ENCODE measurements at regions not wholly inside any gene's neighbourhood (a gene's known extent, or its start where the extent isn't known, plus 50 kb on each side); places are given as distances from the start of the nearest gene placed in this dataset.

GRCh38 chr11:15897211-15897960 is 459.0 kb downstream of the SOX6 start:
- Histone ChIP-seq H3K27me3 (ENCODE audit: control insufficient read depth, insufficient read depth, low read length, poor library complexity, severe bottlenecking) (no peaks in the 10 kb centered on the region), H3K36me3 (ENCODE audit: control insufficient read depth, insufficient read depth, low read length) (no peaks in the 10 kb centered on the region), H3K4me3 (ENCODE audit: insufficient read depth, low read depth, low read length) (no peak overlapping the region), H3K9me3 (ENCODE audit: control insufficient read depth, low read length) (no peaks in the 10 kb centered on the region), H3K27ac (ENCODE audit: insufficient read depth, low read depth, low read length, poor library complexity, severe bottlenecking) (no peak overlapping the region), H3K4me1 (ENCODE audit: control insufficient read depth, insufficient read depth, low read length) (no peaks in the 10 kb centered on the region)
- 92 to 94% methylated on average over 6 of the region's 6 CpGs for WGBS, 2 experiments

GRCh38 chr11:15901054-15901453 is 455.3 kb downstream of the SOX6 start:
- no peaks in the 10 kb centered on the region for H3K36me3 ChIP-seq (ENCODE audit: control insufficient read depth, insufficient read depth, low read length)
- H3K4me1 ChIP-seq (ENCODE audit: control insufficient read depth, insufficient read depth, low read length) = no peaks in the 10 kb centered on the region
- no peak overlapping the region for H3K4me3 ChIP-seq (ENCODE audit: insufficient read depth, low read depth, low read length)
- no peaks in the 10 kb centered on the region for H3K27me3 ChIP-seq (ENCODE audit: control insufficient read depth, insufficient read depth, low read length, poor library complexity, severe bottlenecking)
- no peak overlapping the region for H3K27ac ChIP-seq (ENCODE audit: insufficient read depth, low read depth, low read length, poor library complexity, severe bottlenecking)
- 84 to 89% methylated on average over 6 of the region's 6 CpGs for WGBS, 2 experiments
- no peaks in the 10 kb centered on the region for H3K9me3 ChIP-seq (ENCODE audit: control insufficient read depth, low read length)

- no peak overlapping the region for H3K4me3 ChIP-seq (ENCODE audit: insufficient read depth, low read depth, low read length)
- no peaks in the 10 kb centered on the region for H3K9me3 ChIP-seq (ENCODE audit: control insufficient read depth, low read length)
- no peaks in the 10 kb centered on the region for H3K4me1 ChIP-seq (ENCODE audit: control insufficient read depth, insufficient read depth, low read length)
- WGBS, 2 experiments = 94 to 98% methylated on average over 3 of the region's 3 CpGs
- H3K27me3 ChIP-seq (ENCODE audit: control insufficient read depth, insufficient read depth, low read length, poor library complexity, severe bottlenecking) = no peaks in the 10 kb centered on the region
- H3K27ac ChIP-seq (ENCODE audit: insufficient read depth, low read depth, low read length, poor library complexity, severe bottlenecking) = no peak overlapping the region
- no peaks in the 10 kb centered on the region for H3K36me3 ChIP-seq (ENCODE audit: control insufficient read depth, insufficient read depth, low read length)
Measured at GRCh38 chr11:15901790-15902189, 454.6 kb downstream of the SOX6 start.

- Histone ChIP-seq H3K4me3 (ENCODE audit: insufficient read depth, low read depth, low read length) (no peak overlapping the region), H3K9me3 (ENCODE audit: control insufficient read depth, low read length) (no peaks in the 10 kb centered on the region), H3K4me1 (ENCODE audit: control insufficient read depth, insufficient read depth, low read length) (no peaks in the 10 kb centered on the region), H3K27me3 (ENCODE audit: control insufficient read depth, insufficient read depth, low read length, poor library complexity, severe bottlenecking) (no peaks in the 10 kb centered on the region), H3K27ac (ENCODE audit: insufficient read depth, low read depth, low read length, poor library complexity, severe bottlenecking) (no peak overlapping the region), H3K36me3 (ENCODE audit: control insufficient read depth, insufficient read depth, low read length) (no peaks in the 10 kb centered on the region)
- 83 to 86% methylated on average over 2 of the region's 2 CpGs for WGBS, 2 experiments
Measured at GRCh38 chr11:15903246-15903645, 453.1 kb downstream of the SOX6 start.

- Histone ChIP-seq H3K9me3 (ENCODE audit: control insufficient read depth, low read length) (no peaks in the 10 kb centered on the region), H3K27me3 (ENCODE audit: control insufficient read depth, insufficient read depth, low read length, poor library complexity, severe bottlenecking) (no peaks in the 10 kb centered on the region), H3K4me3 (ENCODE audit: insufficient read depth, low read depth, low read length) (no peak overlapping the region), H3K36me3 (ENCODE audit: control insufficient read depth, insufficient read depth, low read length) (no peaks in the 10 kb centered on the region), H3K27ac (ENCODE audit: insufficient read depth, low read depth, low read length, poor library complexity, severe bottlenecking) (no peak overlapping the region), H3K4me1 (ENCODE audit: control insufficient read depth, insufficient read depth, low read length) (no peaks in the 10 kb centered on the region)
- 89 to 90% methylated on average over 21 of the region's 21 CpGs for WGBS, 2 experiments
Measured at GRCh38 chr11:15905366-15906104, 450.8 kb downstream of the SOX6 start.

DNA sequence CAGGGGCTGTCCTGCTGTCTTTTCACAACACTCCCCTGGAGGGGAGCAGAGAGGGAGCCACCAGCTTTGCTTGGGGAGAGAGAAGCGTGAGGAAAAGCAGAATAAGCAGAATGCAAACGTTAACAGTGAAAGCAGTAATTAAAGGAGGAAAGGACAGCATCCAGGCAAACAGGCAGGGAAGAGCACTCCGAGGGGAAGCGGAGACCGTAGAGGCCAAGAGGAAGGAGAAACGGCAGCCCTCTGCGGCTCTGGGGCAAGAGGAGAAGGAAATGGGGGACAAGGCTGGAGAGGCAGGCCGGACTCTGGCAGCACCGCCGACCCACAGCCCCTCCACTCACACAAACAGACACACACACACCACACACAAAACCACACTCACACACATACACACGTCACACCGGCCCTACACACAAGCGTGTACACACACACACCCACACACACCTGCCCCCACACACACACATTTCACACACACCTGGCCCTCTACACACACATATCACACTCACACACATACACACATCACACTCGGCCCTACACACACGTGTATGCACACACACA is 449.8 kb downstream of the SOX6 start:
- Histone ChIP-seq H3K4me3 (ENCODE audit: insufficient read depth, low read depth, low read length) (no peak overlapping the region), H3K27me3 (ENCODE audit: control insufficient read depth, insufficient read depth, low read length, poor library complexity, severe bottlenecking) (no peaks in the 10 kb centered on the region), H3K27ac (ENCODE audit: insufficient read depth, low read depth, low read length, poor library complexity, severe bottlenecking) (no peak overlapping the region), H3K9me3 (ENCODE audit: control insufficient read depth, low read length) (no peaks in the 10 kb centered on the region), H3K4me1 (ENCODE audit: control insufficient read depth, insufficient read depth, low read length) (no peaks in the 10 kb centered on the region), H3K36me3 (ENCODE audit: control insufficient read depth, insufficient read depth, low read length) (no peaks in the 10 kb centered on the region)
- 86 to 90% methylated on average over 15 of the region's 15 CpGs for WGBS, 2 experiments

DNA sequence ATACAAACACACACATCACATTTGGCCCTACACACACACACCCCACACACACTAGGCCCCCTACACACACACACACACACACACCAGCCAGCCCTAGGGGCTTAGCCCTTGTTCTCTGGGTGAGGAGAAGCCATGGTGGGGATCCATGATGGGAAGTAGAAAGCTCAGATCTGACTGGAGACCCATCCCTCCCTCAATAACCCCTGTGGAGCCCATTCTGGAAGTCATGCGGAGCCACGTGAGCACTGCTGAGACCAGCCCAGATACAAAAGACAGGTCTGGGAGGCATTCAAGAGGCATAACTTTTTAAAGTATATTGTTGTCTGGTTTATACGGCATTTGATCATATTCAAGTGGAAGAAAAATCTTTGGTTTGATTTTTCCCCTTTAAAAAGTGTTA is 448.5 kb downstream of the SOX6 start:
- no peak overlapping the region for H3K27ac ChIP-seq (ENCODE audit: insufficient read depth, low read depth, low read length, poor library complexity, severe bottlenecking)
- no peaks in the 10 kb centered on the region for H3K27me3 ChIP-seq (ENCODE audit: control insufficient read depth, insufficient read depth, low read length, poor library complexity, severe bottlenecking)
- no peaks in the 10 kb centered on the region for H3K4me1 ChIP-seq (ENCODE audit: control insufficient read depth, insufficient read depth, low read length)
- H3K36me3 ChIP-seq (ENCODE audit: control insufficient read depth, insufficient read depth, low read length) = no peaks in the 10 kb centered on the region
- H3K9me3 ChIP-seq (ENCODE audit: control insufficient read depth, low read length) = no peaks in the 10 kb centered on the region
- no peak overlapping the region for H3K4me3 ChIP-seq (ENCODE audit: insufficient read depth, low read depth, low read length)
- 80 to 81% methylated on average over 3 of the region's 3 CpGs for WGBS, 2 experiments

DNA sequence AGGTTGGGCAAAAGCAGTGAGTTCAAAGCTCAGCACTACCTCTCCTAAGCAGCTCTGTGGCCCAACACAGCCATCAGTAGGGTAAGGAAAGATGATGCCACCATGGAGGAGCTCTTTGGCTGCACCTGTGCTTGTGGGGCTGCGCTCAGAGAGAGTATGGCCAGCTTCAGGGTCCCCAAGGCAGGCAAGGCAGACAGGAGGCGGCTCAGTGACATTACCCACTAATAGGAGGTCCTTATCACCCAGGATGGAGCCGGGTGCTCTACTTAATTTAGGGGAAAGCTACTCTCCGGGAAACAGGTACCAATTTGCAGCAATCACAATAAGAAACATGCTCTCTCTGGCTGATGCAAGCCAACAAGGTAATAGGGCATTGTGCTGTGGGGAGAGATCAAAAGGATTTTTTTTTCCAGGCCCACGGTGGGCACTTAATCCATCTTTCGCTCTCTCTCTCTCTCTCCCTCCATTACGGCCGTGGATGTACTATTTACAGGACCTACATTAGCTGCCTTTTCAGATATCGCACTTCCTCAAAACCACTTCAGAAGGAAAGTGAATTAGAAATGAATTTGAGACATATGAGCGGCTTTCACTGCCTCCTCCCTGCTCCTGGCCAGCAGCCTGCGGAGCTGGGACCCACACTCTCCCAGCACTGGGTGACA is 446.3 kb downstream of the SOX6 start:
- WGBS, 2 experiments = 89 to 94% methylated on average over 11 of the region's 11 CpGs
- Histone ChIP-seq H3K4me1 (ENCODE audit: control insufficient read depth, insufficient read depth, low read length) (no peaks in the 10 kb centered on the region), H3K9me3 (ENCODE audit: control insufficient read depth, low read length) (no peaks in the 10 kb centered on the region), H3K4me3 (ENCODE audit: insufficient read depth, low read depth, low read length) (no peak overlapping the region), H3K27ac (ENCODE audit: insufficient read depth, low read depth, low read length, poor library complexity, severe bottlenecking) (no peak overlapping the region), H3K27me3 (ENCODE audit: control insufficient read depth, insufficient read depth, low read length, poor library complexity, severe bottlenecking) (no peaks in the 10 kb centered on the region), H3K36me3 (ENCODE audit: control insufficient read depth, insufficient read depth, low read length) (no peaks in the 10 kb centered on the region)

- Histone ChIP-seq H3K4me3 (ENCODE audit: insufficient read depth, low read depth, low read length) (no peak overlapping the region), H3K27me3 (ENCODE audit: control insufficient read depth, insufficient read depth, low read length, poor library complexity, severe bottlenecking) (no peaks in the 10 kb centered on the region), H3K9me3 (ENCODE audit: control insufficient read depth, low read length) (no peaks in the 10 kb centered on the region), H3K27ac (ENCODE audit: insufficient read depth, low read depth, low read length, poor library complexity, severe bottlenecking) (no peak overlapping the region), H3K36me3 (ENCODE audit: control insufficient read depth, insufficient read depth, low read length) (no peaks in the 10 kb centered on the region), H3K4me1 (ENCODE audit: control insufficient read depth, insufficient read depth, low read length) (no peaks in the 10 kb centered on the region)
- WGBS, 2 experiments = 94 to 97% methylated on average over 7 of the region's 7 CpGs
Measured at GRCh38 chr11:15910761-15911160, 445.6 kb downstream of the SOX6 start.

Measured in ectodermal cell (in vitro differentiated cells).